ENCODE measurements at regions not wholly inside any gene's neighbourhood (a gene's known extent, or its start where the extent isn't known, plus 50 kb on each side); places are given as distances from the start of the nearest gene placed in this dataset.

- ChIA-PET CTCF (no interaction called here), POLR2A (no interaction called here)
These were observed 55.2 kb downstream of the TTC32 start for GRCh38 chr2:19846567-19846966.

DNA sequence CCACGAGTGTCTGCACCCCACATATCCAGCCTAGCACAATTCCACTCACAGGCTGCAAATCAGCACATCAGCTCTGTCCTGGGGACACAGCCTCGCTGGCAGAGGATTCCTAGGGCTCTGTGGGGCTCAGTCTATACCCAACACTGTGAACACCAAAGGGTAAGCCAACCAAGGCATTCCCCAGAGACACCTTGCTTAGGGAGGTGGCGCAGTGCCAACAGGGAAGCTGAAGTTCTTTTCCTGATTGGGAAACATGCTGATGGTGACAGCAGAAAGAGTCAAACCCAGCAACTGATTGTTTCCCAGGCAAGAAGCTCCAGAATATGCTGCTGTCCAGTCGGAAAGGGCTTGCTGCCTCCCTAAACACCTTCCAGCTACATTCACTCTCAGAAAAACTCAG is 55.8 kb downstream of the TTC32 start:
- CTCF ChIA-PET: no interaction called here
- POLR2A ChIA-PET: no interaction called here

DNA sequence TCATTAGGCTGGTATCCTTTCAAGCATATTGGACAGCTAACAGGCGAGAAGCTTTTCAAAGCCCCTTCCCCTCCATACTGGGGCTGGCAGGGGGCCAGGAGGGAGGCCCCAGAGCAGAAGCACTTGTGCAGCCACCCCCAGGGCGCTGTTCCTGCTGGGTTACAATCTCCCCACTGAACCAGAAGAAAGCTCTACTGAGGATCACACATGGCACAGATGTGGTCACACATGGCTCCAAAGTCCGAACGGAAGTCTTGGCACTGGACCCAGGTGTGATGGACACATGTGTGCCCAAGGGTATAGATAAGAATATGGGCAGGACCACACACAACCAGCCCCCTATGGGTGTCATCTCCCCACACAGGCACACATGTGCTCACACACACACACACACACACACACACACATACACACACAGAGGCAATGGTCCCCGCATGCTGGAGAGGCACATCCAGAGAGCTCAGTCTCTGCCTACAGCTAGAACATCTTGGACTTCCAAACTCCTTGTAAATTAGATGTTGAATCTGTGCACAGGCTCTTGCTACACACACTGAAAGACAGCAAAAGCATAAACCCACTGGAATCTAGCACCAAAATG is 56.4 kb downstream of the TTC32 start:
- POLR2A ChIA-PET: no interaction called here
- CTCF ChIA-PET: no interaction called here

DNA sequence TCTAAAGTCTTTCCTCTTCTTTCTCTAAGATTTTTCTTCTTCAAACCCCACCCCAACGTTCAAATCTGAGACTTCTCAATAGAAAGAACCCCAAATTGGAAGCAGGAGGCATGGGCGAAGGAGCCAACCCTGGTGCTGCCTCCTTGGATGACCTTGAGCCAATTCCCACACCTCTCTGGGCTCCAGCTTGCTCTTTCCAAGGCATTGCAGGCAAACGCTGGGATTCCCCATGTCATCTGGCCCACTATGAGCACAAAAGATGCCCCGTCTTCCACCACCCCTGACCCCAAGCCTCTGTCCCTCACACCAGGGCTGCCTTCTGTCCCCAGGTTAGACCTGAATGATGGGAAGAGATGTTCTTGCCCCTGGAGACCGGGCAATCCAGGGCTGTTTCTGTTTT is 57.0 kb downstream of the TTC32 start:
- CTCF ChIA-PET: no interaction called here
- POLR2A ChIA-PET: no interaction called here

DNA sequence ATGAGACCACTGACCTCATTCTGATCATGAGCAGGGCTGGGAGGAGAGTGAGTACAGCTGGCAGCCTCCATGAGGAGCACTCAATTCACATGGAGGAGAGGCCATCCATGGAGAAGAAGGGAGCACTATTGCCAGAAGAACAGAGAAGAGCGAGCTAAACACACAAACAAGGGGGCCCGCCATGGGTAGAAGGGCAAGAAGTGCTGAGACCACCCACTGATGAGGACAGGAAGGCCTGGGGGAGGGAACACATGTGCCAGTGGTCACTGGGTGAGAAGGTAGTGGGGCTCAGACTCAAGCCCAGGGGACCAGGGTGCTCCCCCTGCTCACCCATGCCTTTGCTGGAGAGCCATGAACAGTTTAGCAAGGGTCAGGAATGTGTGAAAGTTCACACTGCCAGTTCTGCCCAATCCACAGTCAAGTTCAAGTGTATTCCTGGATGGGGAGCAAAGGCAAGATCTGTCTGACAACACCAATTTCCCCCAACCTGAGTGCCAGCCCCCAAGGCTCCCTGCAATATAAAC is 57.7 kb downstream of the TTC32 start:
- POLR2A ChIA-PET: no interaction called here
- CTCF ChIA-PET: no interaction called here

DNA sequence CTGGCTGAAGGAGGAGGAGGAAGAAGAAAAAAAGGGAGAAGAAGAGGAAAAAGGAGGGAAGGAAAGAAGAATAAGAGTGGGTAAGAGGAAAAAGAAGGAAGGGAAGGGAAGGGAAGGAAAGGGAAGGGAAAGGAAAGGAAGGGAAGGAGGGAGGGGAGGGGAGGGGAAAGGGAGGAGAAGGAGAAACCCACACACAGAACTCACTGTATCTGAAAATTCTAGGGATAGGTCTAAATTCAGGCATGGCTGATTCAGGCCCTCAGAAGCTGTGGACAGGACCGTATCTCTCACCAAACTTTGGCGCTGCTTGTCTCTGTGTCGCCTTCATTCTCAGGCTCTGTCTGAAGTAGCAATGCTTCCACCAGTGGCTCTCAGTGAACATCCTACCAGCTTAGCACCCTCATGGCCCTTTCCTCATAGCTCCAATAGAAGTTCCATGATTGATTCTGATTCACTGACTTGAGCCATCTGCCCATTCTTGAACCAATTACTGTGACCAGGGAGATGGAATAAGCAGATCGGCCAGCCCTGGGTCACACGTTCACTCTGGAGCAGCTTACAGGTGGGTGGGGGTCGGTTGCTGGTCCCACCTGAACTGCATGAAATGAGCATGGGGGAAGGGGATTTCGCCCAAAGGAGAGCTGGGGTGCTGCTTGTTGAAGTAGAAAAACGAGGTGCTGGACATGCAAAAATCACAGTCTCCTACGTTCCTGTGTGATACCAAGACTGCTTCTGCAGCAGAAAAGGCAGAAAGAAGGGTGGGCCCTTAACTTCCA is 59.7 kb downstream of the TTC32 start:
- CTCF ChIA-PET: no interaction called here

GRCh38 chr2:19839438-19839837 is 62.3 kb downstream of the TTC32 start:
- ChIA-PET POLR2A (no interaction called here), CTCF (no interaction called here)

More for the DNA sequence above, 59.7 kb downstream of the TTC32 start:
- POLR2A ChIA-PET: no interaction called here

DNA sequence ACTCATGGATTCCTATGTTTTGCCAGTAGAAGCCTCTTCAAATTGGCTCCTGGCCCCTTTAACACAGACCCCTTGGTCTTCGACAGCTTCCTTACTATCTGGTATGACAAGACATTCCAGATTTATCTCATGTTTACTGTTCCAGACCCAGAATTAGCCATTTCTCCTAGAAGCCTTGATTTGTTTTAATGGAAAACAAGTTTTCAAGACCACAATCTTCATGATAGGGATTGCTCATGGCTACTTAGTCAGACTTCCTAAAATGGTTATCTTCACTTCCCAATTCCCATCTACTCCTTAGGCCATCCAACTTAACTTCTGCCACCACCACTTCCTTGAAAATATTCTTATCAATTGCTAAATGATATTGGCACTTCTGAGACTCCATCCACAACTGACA is 63.2 kb downstream of the TTC32 start:
- CTCF ChIA-PET: no interaction called here
- POLR2A ChIA-PET: no interaction called here

- ChIA-PET CTCF (no interaction called here), POLR2A (no interaction called here)
These were observed 64.5 kb downstream of the TTC32 start for GRCh38 chr2:19837235-19837766.

GRCh38 chr2:19835781-19836281 is 66.0 kb downstream of the TTC32 start:
- CTCF ChIA-PET: no interaction called here
- POLR2A ChIA-PET: no interaction called here

DNA sequence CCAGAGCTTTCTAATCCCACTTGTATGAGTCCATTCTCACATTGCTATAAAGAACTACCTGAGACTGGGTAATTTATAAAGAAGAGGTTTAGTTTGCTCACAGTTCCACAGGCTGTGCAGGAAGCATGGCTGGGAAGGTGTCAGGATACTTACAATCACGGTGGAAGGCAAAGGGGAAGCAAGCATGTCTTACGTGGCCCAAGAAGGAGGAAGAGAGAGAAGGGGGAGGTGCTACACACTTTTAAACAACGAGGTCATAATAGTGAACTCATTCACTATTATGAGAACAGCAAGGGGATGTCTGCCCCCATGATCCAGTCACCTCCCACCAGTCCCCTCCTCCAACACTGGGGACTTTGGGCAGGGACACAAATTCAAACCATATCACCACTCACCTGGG is 67.8 kb downstream of the TTC32 start:
- ChIA-PET POLR2A (no interaction called here), CTCF (no interaction called here)

DNA sequence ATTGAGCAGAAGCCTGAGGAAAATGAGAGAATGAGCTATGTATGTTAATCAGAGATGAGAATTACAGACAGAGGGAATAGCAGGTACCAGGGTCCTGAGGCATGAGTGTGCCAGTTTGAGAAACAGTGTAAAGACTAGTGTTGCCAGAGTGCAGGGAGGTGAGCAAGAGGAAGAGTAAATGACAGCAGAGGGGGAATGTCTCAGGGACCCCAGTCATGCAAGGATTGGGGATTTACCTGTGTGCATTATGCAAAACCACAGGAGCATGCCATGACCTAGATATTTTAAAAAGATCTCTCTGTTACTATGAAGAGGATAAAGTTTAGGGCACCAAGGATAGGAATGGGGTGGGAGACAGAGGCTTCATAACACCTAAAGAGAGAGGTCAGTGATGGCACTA is 72.1 kb downstream of the TTC32 start:
- ChIA-PET POLR2A (no interaction called here), CTCF (interaction anchor here (0.7 kb wide), 2 partner anchors 780 to 1770 kb away, joined by 3 to 5 read pairs; no protein-coding TSS in a partner anchor)

DNA sequence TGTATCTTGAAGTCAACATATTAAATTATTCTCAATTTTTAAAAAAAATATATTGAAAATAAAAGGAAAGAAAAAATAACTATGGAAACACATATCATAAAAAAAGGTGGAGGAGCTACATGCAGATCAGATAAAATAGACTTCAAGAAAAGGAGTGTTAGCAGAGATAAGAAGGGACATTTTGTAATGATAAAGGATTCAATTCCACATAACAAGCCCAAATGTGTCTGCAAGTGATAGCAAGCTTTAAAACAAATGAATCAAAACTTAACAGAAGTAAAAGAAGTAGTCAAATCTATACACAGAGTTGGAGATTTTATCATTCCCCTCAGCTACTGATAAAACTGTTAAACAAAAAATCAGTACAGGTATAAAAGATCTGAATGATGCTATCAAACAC is 74.9 kb downstream of the TTC32 start:
- CTCF ChIA-PET: no interaction called here
- POLR2A ChIA-PET: no interaction called here

GRCh38 chr2:19823507-19823906 is 78.3 kb downstream of the TTC32 start:
- POLR2A ChIA-PET: no interaction called here

GRCh38 chr2:19819097-19820065 is 82.4 kb downstream of the TTC32 start:
- ChIA-PET CTCF (no interaction called here), POLR2A (no interaction called here)

More at GRCh38 chr2:19823507-19823906, 78.3 kb downstream of the TTC32 start:
- CTCF ChIA-PET: no interaction called here

- ChIA-PET POLR2A (no interaction called here), CTCF (no interaction called here)
These were observed 83.2 kb downstream of the TTC32 start for GRCh38 chr2:19818543-19818942.

DNA sequence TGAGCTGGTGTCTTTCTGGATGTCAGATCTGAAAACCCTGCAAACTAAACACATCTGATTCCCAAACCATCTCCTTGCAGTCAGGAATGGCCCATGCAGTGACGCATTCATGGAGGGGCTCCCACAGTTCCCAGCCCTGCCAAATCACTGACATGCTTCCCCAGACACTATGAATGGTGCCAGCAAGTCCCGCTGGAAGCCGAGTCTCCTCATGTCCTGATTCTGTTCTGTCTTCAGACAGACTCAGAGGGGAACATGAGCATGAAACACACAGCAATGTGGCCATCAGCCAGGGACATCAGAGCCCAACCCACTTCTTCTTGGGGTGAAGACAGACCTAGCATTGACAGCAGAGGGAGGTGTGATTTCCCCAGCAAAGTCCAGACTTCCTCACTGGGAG is 83.7 kb downstream of the TTC32 start:
- ChIA-PET POLR2A (no interaction called here), CTCF (no interaction called here)

- ChIA-PET POLR2A (no interaction called here), CTCF (no interaction called here)
These were observed 86.0 kb downstream of the TTC32 start for GRCh38 chr2:19815746-19816145.

GRCh38 chr2:19812166-19812565 is 89.6 kb downstream of the TTC32 start:
- POLR2A ChIA-PET: no interaction called here
- CTCF ChIA-PET: no interaction called here

GRCh38 chr2:19811186-19811585 is 90.6 kb downstream of the TTC32 start:
- ChIA-PET POLR2A (no interaction called here), CTCF (no interaction called here)

All from activated CD8-positive, alpha-beta memory T cell treated with anti-CD3 and anti-CD28 coated beads for 36 hours (primary cell).